Spleen (tissue), 7 donors: ENCODE measurements at regions not wholly inside any gene's neighbourhood (a gene's known extent, or its start where the extent isn't known, plus 50 kb on each side); places are given as distances from the start of the nearest gene placed in this dataset.

Experiments
- CTCF ChIP-seq, 11 experiments: fragments of 200-600 bp in 7 of 11; fragments of 450-650 bp in 4 of 11; sonication (generic) in 4 of 11; IDR thresholded peaks in 8 of 11; conservative IDR thresholded peaks in 3 of 11; 1 replicate in 7 of 11; 2 replicates in 4 of 11; pipeline versions ENCODE4 v1.4.0 to v1.8.0; 2016 to 2021; ENCODE audit warnings: antibody characterized with exemption in 11 of 11, inconsistent platforms in 4 of 11, mild to moderate bottlenecking in 1 of 11
- POLR2A ChIP-seq, 3 donors: fragments of 450-650 bp; IDR thresholded peaks; one replicate each; pipeline ENCODE4 v1.5.1; 2017; ENCODE audit warnings: antibody characterized with exemption in 3 of 3, mild to moderate bottlenecking in 1 of 3
- POLR2AphosphoS5 ChIP-seq, 3 donors: sonication (generic); formaldehyde crosslinking; IDR thresholded peaks; one replicate each; pipeline ENCODE4 v1.5.1; 2017; ENCODE audit warnings: antibody characterized with exemption in 3 of 3
- donor health status: DM: no; HTN: no; CAD: no; lungs with moderate emphysema.
- donor health status: DM: no; HTN: no; CAD: no.
- donor health status: DM: no; HTN: no; CAD: no.

DNA sequence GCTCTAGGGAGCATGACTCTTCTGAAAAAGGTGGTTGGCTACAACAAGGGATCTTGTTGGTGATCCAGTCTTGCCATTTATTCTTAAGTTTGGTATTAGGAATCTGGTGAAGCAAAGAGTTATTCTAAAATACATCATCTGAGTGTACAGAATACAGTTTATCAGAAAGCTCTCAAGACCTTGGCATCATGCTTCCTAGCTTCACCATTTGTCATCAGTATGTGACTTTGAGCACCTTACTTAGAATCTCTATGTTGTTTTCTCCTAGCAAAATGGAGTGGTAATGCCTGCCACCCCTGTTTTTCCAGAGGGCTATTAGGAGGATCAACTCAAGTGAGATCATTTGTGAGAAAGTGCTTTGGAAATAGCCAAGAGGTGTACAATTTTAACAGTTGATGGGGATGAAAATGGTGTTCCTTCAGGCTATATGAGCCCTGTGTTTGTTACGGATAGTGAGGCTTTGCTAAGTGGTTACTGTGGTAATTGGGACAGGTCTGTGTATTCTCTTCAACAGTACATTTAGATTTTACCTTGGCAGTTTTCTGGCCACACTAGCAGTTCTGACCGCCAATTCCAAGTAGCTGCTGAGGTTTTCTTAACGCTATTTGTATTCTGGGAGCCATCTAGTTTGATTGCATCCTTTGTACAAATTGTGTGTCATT lies 120.5 kb downstream of the DISP1 start:
- TF ChIP-seq CTCF (IDR thresholded peaks at IDR 0.05 in 8 of 11, conservative IDR thresholded peaks at IDR 0.05 in 3 of 11): no peak
- no peak for TF ChIP-seq POLR2A (IDR thresholded peaks at IDR 0.05)
- TF ChIP-seq POLR2AphosphoS5 (IDR thresholded peaks at IDR 0.05): no peak
